CD4-positive, alpha-beta memory T cell (primary cell): ENCODE measurements at regions not wholly inside any gene's neighbourhood (a gene's known extent, or its start where the extent isn't known, plus 50 kb on each side); places are given as distances from the start of the nearest gene placed in this dataset.
"Not testable (repeated sequence)": the region's sequence is repeated elsewhere in the genome, so short reads cannot be mapped to it uniquely, and the experiment has no call there.

Experiments used
- CTCF ChIA-PET: fragments of 350-600 bp; sonication (Branson Sonifier 250); formaldehyde crosslinking; loops from one replicate; lab custom pipeline; 2021; ENCODE audit warnings: inconsistent platforms; ENCODE audit not compliant: partially characterized antibody; lab: Charles Lee
- POLR2A ChIA-PET: fragments of 350-600 bp; sonication (Branson Sonifier 250); formaldehyde crosslinking; loops from one replicate; lab custom pipeline; 2021; ENCODE audit not compliant: partially characterized antibody; lab: Charles Lee
- DNase-seq, 5 donors: peaks; one replicate each; pipeline versions ENCODE4 v3.0.0 to v3.0.0-alpha.2; 2020 to 2022; ENCODE audit warnings: mixed read lengths in 1 of 5
- H3K27ac ChIP-seq: one replicate; pipeline ENCODE4 v1.7.0; 2013; ENCODE audit warnings: low read depth, low read length
- H3K27me3 ChIP-seq: 2 replicates; pipeline ENCODE4 v1.7.0; 2013; ENCODE audit warnings: mild to moderate bottlenecking, low read length, moderate library complexity; ENCODE audit not compliant: insufficient read depth
- H3K36me3 ChIP-seq: 2 replicates; pipeline ENCODE4 v1.7.0; 2013; ENCODE audit warnings: mild to moderate bottlenecking, low read length, moderate library complexity; ENCODE audit not compliant: insufficient read depth
- H3K4me1 ChIP-seq: 2 replicates; pipeline ENCODE4 v1.7.0; 2013; ENCODE audit warnings: mild to moderate bottlenecking, low read length, moderate library complexity; ENCODE audit not compliant: insufficient read depth
- H3K4me3 ChIP-seq, 2 donors: one replicate each; pipeline ENCODE4 v1.7.0; 2013; ENCODE audit warnings: low read length in 2 of 2, mild to moderate bottlenecking in 1 of 2
- H3K9me3 ChIP-seq, 2 donors: one replicate each; pipeline ENCODE4 v1.7.0; 2013; ENCODE audit warnings: low read length in 2 of 2, control low read depth in 1 of 2; ENCODE audit not compliant: control insufficient read depth in 1 of 2
- H3K27ac Mint-ChIP-seq, 7 donors: one replicate each; pipeline ENCODE4 v1.8.0; 2020 to 2021; ENCODE audit warnings: mixed read lengths in 7 of 7, mild to moderate bottlenecking in 6 of 7, inconsistent platforms in 3 of 7, moderate library complexity in 3 of 7
- H3K27me3 Mint-ChIP-seq, 2 donors: one replicate each; pipeline ENCODE4 v1.8.0; 2020 to 2021; ENCODE audit warnings: mixed read lengths in 2 of 2
- H3K36me3 Mint-ChIP-seq, 2 donors: one replicate each; pipeline ENCODE4 v1.8.0; 2020 to 2021; ENCODE audit warnings: mixed read lengths in 2 of 2, inconsistent platforms in 1 of 2, mild to moderate bottlenecking in 1 of 2
- H3K4me1 Mint-ChIP-seq, 4 donors: one replicate each; pipeline ENCODE4 v1.8.0; 2020 to 2021; ENCODE audit warnings: mixed read lengths in 4 of 4, mild to moderate bottlenecking in 1 of 4
- H3K4me3 Mint-ChIP-seq, 8 donors: one replicate each; pipeline ENCODE4 v1.8.0; 2020 to 2021; ENCODE audit warnings: mixed read lengths in 8 of 8, mild to moderate bottlenecking in 7 of 8, moderate library complexity in 6 of 8, inconsistent platforms in 3 of 8
- H3K9me3 Mint-ChIP-seq, 8 donors: one replicate each; pipeline ENCODE4 v1.8.0; 2020 to 2021; ENCODE audit warnings: mixed read lengths in 8 of 8, mild to moderate bottlenecking in 5 of 8, inconsistent platforms in 3 of 8, moderate library complexity in 1 of 8
- intact Hi-C: fragments of 100-400 bp; cut with micrococcal nuclease; formaldehyde crosslinking; loops from one replicate; pipeline ENCODE4 v1.15.1; 2023

GRCh38 chr1:194367121-194367520 lies 1180.7 kb upstream of the B3GALT2 start:
- Mint-ChIP-seq H3K9me3 (peaks cover 0 to 2% (median 0%) of the 10 kb centered on the region in 8 donors), H3K36me3 (no peaks in the 10 kb centered on the region), H3K27me3 (peaks cover 0 to 1% of the 10 kb centered on the region in 2 donors), H3K27ac (no peak overlapping the region), H3K4me1 (peaks cover 0 to 3% (median 0%) of the 10 kb centered on the region in 4 donors), H3K4me3 (no peak overlapping the region)
- no peak overlapping the region for H3K27ac ChIP-seq
- POLR2A ChIA-PET, result no interaction called here
- intact Hi-C loops, result no loop called here
- H3K4me1 ChIP-seq, result no peaks in the 10 kb centered on the region
- DNase-seq, result no peak
- H3K4me3 ChIP-seq, result no peak overlapping the region
- no peaks in the 10 kb centered on the region for H3K9me3 ChIP-seq
- CTCF ChIA-PET, result no interaction called here
- no peaks in the 10 kb centered on the region for H3K27me3 ChIP-seq
- H3K36me3 ChIP-seq, result no peaks in the 10 kb centered on the region

GRCh38 chr1:194366705-194367104 lies 1180.3 kb upstream of the B3GALT2 start:
- Mint-ChIP-seq H3K4me3 (no peak overlapping the region), H3K27me3 (peaks cover 0 to 1% of the 10 kb centered on the region in 2 donors), H3K4me1 (peaks cover 0 to 2% (median 0%) of the 10 kb centered on the region in 4 donors), H3K27ac (no peak overlapping the region), H3K36me3 (no peaks in the 10 kb centered on the region), H3K9me3 (peaks cover 0 to 2% (median 0%) of the 10 kb centered on the region in 8 donors)
- Histone ChIP-seq H3K4me1 (no peaks in the 10 kb centered on the region), H3K27me3 (no peaks in the 10 kb centered on the region), H3K4me3 (no peak overlapping the region), H3K9me3 (no peaks in the 10 kb centered on the region), H3K27ac (no peak overlapping the region), H3K36me3 (no peaks in the 10 kb centered on the region)
- ChIA-PET CTCF (no interaction called here), POLR2A (no interaction called here)
- DNase-seq, result no peak
- intact Hi-C loops, result no loop called here

- DNase-seq, result no peak
- H3K27me3 Mint-ChIP-seq, result no peaks in the 10 kb centered on the region
- no peaks in the 10 kb centered on the region for H3K4me1 Mint-ChIP-seq
- Histone ChIP-seq H3K4me1 (no peaks in the 10 kb centered on the region), H3K36me3 (no peaks in the 10 kb centered on the region), H3K4me3 (no peak overlapping the region), H3K27ac (no peak overlapping the region), H3K9me3 (no peaks in the 10 kb centered on the region), H3K27me3 (no peaks in the 10 kb centered on the region)
- H3K9me3 Mint-ChIP-seq, result peaks cover 0 to 2% (median 0%) of the 10 kb centered on the region in 8 donors
- intact Hi-C loops, result no loop called here
- CTCF ChIA-PET, result no interaction called here
- POLR2A ChIA-PET, result no interaction called here
- H3K36me3 Mint-ChIP-seq, result no peaks in the 10 kb centered on the region
- no peak overlapping the region for H3K4me3 Mint-ChIP-seq
- H3K27ac Mint-ChIP-seq, result no peak overlapping the region
Measured at GRCh38 chr1:194362327-194362726, 1175.9 kb upstream of the B3GALT2 start.

GRCh38 chr1:194361374-194362131 lies 1175.1 kb upstream of the B3GALT2 start:
- no peaks in the 10 kb centered on the region for H3K9me3 ChIP-seq
- no peak overlapping the region for H3K4me3 ChIP-seq
- no peak overlapping the region for H3K27ac ChIP-seq
- Mint-ChIP-seq H3K27ac (no peak overlapping the region), H3K27me3 (no peaks in the 10 kb centered on the region), H3K4me1 (no peaks in the 10 kb centered on the region), H3K36me3 (no peaks in the 10 kb centered on the region), H3K4me3 (no peak overlapping the region), H3K9me3 (peaks cover 0 to 2% (median 0%) of the 10 kb centered on the region in 8 donors)
- H3K27me3 ChIP-seq, result no peaks in the 10 kb centered on the region
- CTCF ChIA-PET, result no interaction called here
- intact Hi-C loops, result no loop called here
- H3K4me1 ChIP-seq, result no peaks in the 10 kb centered on the region
- POLR2A ChIA-PET, result no interaction called here
- H3K36me3 ChIP-seq, result no peaks in the 10 kb centered on the region
- DNase-seq, result no peak

GRCh38 chr1:194358208-194358581 lies 1171.8 kb upstream of the B3GALT2 start:
- H3K9me3 ChIP-seq, result no peaks in the 10 kb centered on the region
- no peak for DNase-seq
- Mint-ChIP-seq H3K4me1 (no peaks in the 10 kb centered on the region), H3K27ac (no peak overlapping the region), H3K36me3 (no peaks in the 10 kb centered on the region), H3K9me3 (no peaks in the 10 kb centered on the region), H3K27me3 (no peaks in the 10 kb centered on the region), H3K4me3 (no peak overlapping the region)
- H3K36me3 ChIP-seq, result no peaks in the 10 kb centered on the region
- no peaks in the 10 kb centered on the region for H3K27me3 ChIP-seq
- intact Hi-C loops, result no loop called here
- no peak overlapping the region for H3K27ac ChIP-seq
- POLR2A ChIA-PET, result no interaction called here
- CTCF ChIA-PET, result no interaction called here
- H3K4me1 ChIP-seq, result no peaks in the 10 kb centered on the region
- H3K4me3 ChIP-seq, result no peak overlapping the region

- H3K27me3 ChIP-seq, H3K27me3 Mint-ChIP-seq, DNase-seq, H3K9me3 Mint-ChIP-seq, H3K4me3 ChIP-seq, CTCF ChIA-PET, intact Hi-C loops, POLR2A ChIA-PET, H3K4me1 ChIP-seq, H3K4me1 Mint-ChIP-seq, H3K4me3 Mint-ChIP-seq, H3K27ac Mint-ChIP-seq, H3K36me3 Mint-ChIP-seq, H3K27ac ChIP-seq, H3K9me3 ChIP-seq, H3K36me3 ChIP-seq: not testable (repeated sequence)
Measured at GRCh38 chr1:194357573-194358207, 1171.3 kb upstream of the B3GALT2 start.

- ChIA-PET CTCF (no interaction called here), POLR2A (interaction anchor here (0.7 kb wide), 1 partner anchor 990 kb away, joined by 5 read pairs; no protein-coding TSS in a partner anchor)
- Mint-ChIP-seq H3K27ac (no peak overlapping the region), H3K36me3 (no peaks in the 10 kb centered on the region), H3K9me3 (no peaks in the 10 kb centered on the region), H3K4me3 (no peak overlapping the region), H3K27me3 (peaks cover 0 to 2% of the 10 kb centered on the region in 2 donors), H3K4me1 (peaks cover 0 to 2% (median 0%) of the 10 kb centered on the region in 4 donors)
- H3K4me1 ChIP-seq, result no peaks in the 10 kb centered on the region
- H3K27ac ChIP-seq, result no peak overlapping the region
- no peak overlapping the region for H3K4me3 ChIP-seq
- intact Hi-C loops, result no loop called here
- H3K27me3 ChIP-seq, result no peaks in the 10 kb centered on the region
- no peaks in the 10 kb centered on the region for H3K36me3 ChIP-seq
- H3K9me3 ChIP-seq, result no peaks in the 10 kb centered on the region
- no peak for DNase-seq
Measured at GRCh38 chr1:194355488-194356106, 1169.2 kb upstream of the B3GALT2 start.
